Endodermal cell (in vitro differentiated cells): ENCODE measurements at regions not wholly inside any gene's neighbourhood (a gene's known extent, or its start where the extent isn't known, plus 50 kb on each side); places are given as distances from the start of the nearest gene placed in this dataset.

Experiments used
- DNase-seq: peaks from one replicate; pipeline ENCODE4 v3.0.0-alpha.2; 2017
- H3K27ac ChIP-seq: 2 replicates; pipeline ENCODE4 v1.5.1; 2013; ENCODE audit warnings: mild to moderate bottlenecking, low read depth, low read length, moderate library complexity
- H3K27me3 ChIP-seq: 2 replicates; pipeline ENCODE4 v1.6.1; 2013; ENCODE audit warnings: mild to moderate bottlenecking, low read length, moderate library complexity; ENCODE audit not compliant: insufficient read depth, control insufficient read depth, poor library complexity, severe bottlenecking
- H3K36me3 ChIP-seq: 2 replicates; pipeline ENCODE4 v1.7.0; 2013; ENCODE audit warnings: mild to moderate bottlenecking, low read length, moderate library complexity; ENCODE audit not compliant: control insufficient read depth, insufficient read depth
- H3K4me1 ChIP-seq: one replicate; pipeline ENCODE4 v1.7.0; 2013; ENCODE audit warnings: low read length; ENCODE audit not compliant: control insufficient read depth, insufficient read depth
- H3K4me3 ChIP-seq: 2 replicates; pipeline ENCODE4 v1.5.1; 2013; ENCODE audit warnings: mild to moderate bottlenecking, low read length, moderate library complexity
- H3K9ac ChIP-seq: 2 replicates; pipeline ENCODE4 v1.6.1; 2013; ENCODE audit warnings: mild to moderate bottlenecking, low read length, moderate library complexity; ENCODE audit not compliant: poor library complexity, severe bottlenecking; ENCODE audit errors: extremely low read depth
- H3K9me3 ChIP-seq: 2 replicates; pipeline ENCODE4 v1.6.1; 2013; ENCODE audit warnings: mild to moderate bottlenecking, low read length, moderate library complexity; ENCODE audit not compliant: control insufficient read depth
- H3K27ac Mint-ChIP-seq: 2 replicates; pipeline ENCODE4 v1.8.0; 2020; ENCODE audit warnings: mixed read lengths
- H3K27me3 Mint-ChIP-seq: 2 replicates; pipeline ENCODE4 v1.8.0; 2021; ENCODE audit warnings: mild to moderate bottlenecking, mixed read lengths; ENCODE audit not compliant: insufficient read depth
- H3K36me3 Mint-ChIP-seq: 2 replicates; pipeline ENCODE4 v1.8.0; 2020; ENCODE audit warnings: low read depth, mixed read lengths
- H3K4me1 Mint-ChIP-seq: 2 replicates; pipeline ENCODE4 v1.8.0; 2020; ENCODE audit warnings: mixed read lengths
- H3K4me3 Mint-ChIP-seq: 2 replicates; pipeline ENCODE4 v1.8.0; 2020; ENCODE audit warnings: mild to moderate bottlenecking, moderate library complexity, mixed read lengths
- H3K9me3 Mint-ChIP-seq: 2 replicates; pipeline ENCODE4 v1.8.0; 2020; ENCODE audit warnings: mild to moderate bottlenecking, mixed read lengths
- WGBS, 2 experiments: methylation state at CpG; one replicate each; pipeline versions ENCODE4 v1.1.5 to v1.1.7; 2013; ENCODE audit warnings: missing lambda C conversion rate in 2 of 2, mixed read lengths in 1 of 2; ENCODE audit not compliant: insufficient coverage in 1 of 2, insufficient read length in 1 of 2; 5-methylcytosine and 5-hydroxymethylcytosine counted together
- TF ChIP-seq, protein P1 (sequence below): fragments of 200-600 bp; sonication (generic); conservative IDR thresholded peaks from 2 replicates; pipeline ENCODE4 v1.5.0; 2021; ENCODE audit warnings: antibody characterized with exemption, mild to moderate bottlenecking

- Histone ChIP-seq H3K4me1 (no peaks in the 10 kb centered on the region), H3K36me3 (no peaks in the 10 kb centered on the region), H3K4me3 (no peak overlapping the region), H3K9ac (no peak overlapping the region), H3K9me3 (no peaks in the 10 kb centered on the region), H3K27ac (no peak overlapping the region), H3K27me3 (no peaks in the 10 kb centered on the region)
- H3K36me3 Mint-ChIP-seq: no peaks in the 10 kb centered on the region
- no peak for DNase-seq
- no peaks in the 10 kb centered on the region for H3K27me3 Mint-ChIP-seq
- no peak overlapping the region for H3K27ac Mint-ChIP-seq
- no peak overlapping the region for H3K4me3 Mint-ChIP-seq
- no peaks in the 10 kb centered on the region for H3K4me1 Mint-ChIP-seq
- H3K9me3 Mint-ChIP-seq: no peaks in the 10 kb centered on the region
- TF ChIP-seq, protein P1, sequence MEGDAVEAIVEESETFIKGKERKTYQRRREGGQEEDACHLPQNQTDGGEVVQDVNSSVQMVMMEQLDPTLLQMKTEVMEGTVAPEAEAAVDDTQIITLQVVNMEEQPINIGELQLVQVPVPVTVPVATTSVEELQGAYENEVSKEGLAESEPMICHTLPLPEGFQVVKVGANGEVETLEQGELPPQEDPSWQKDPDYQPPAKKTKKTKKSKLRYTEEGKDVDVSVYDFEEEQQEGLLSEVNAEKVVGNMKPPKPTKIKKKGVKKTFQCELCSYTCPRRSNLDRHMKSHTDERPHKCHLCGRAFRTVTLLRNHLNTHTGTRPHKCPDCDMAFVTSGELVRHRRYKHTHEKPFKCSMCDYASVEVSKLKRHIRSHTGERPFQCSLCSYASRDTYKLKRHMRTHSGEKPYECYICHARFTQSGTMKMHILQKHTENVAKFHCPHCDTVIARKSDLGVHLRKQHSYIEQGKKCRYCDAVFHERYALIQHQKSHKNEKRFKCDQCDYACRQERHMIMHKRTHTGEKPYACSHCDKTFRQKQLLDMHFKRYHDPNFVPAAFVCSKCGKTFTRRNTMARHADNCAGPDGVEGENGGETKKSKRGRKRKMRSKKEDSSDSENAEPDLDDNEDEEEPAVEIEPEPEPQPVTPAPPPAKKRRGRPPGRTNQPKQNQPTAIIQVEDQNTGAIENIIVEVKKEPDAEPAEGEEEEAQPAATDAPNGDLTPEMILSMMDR: no peak
- 88 to 91% methylated on average over 3 of the region's 3 CpGs for WGBS, 2 experiments
Measured at GRCh38 chr13:65725006-65725405, 1505.1 kb downstream of the PCDH9 start.

GRCh38 chr13:65724226-65724625 lies 1505.9 kb downstream of the PCDH9 start:
- H3K27me3 ChIP-seq: no peaks in the 10 kb centered on the region
- no peaks in the 10 kb centered on the region for H3K9me3 Mint-ChIP-seq
- H3K4me1 ChIP-seq: no peaks in the 10 kb centered on the region
- TF ChIP-seq, protein P1: no peak
- H3K4me1 Mint-ChIP-seq: no peaks in the 10 kb centered on the region
- H3K9ac ChIP-seq: no peak overlapping the region
- DNase-seq: no peak
- 82 to 84% methylated on average over 2 of the region's 4 CpGs for WGBS, 2 experiments
- no peak overlapping the region for H3K27ac ChIP-seq
- H3K4me3 Mint-ChIP-seq: no peak overlapping the region
- H3K36me3 Mint-ChIP-seq: no peaks in the 10 kb centered on the region
- no peak overlapping the region for H3K27ac Mint-ChIP-seq
- no peaks in the 10 kb centered on the region for H3K27me3 Mint-ChIP-seq
- H3K36me3 ChIP-seq: no peaks in the 10 kb centered on the region
- no peaks in the 10 kb centered on the region for H3K9me3 ChIP-seq
- H3K4me3 ChIP-seq: no peak overlapping the region

DNA sequence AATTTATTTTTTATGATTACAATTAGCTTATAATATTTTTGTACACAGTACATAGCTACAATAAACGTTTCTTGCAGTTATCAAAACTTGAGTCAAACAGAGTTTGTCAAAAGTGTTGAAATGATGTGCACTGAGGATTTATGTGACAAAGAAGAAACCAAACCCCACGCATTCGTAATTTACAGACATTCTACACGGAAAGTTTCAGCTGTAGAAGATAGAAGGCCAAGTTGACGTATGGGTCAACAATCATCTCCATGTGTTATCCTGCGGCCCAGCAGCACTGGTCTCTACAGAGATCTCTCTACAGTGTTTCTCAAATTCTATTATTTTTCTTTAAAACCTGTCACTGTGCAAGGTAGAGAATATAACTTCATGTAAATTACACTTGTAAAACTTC lies 1507.6 kb downstream of the PCDH9 start:
- Mint-ChIP-seq H3K9me3 (peaks cover 3% of the 10 kb centered on the region), H3K4me3 (no peak overlapping the region), H3K27me3 (no peaks in the 10 kb centered on the region), H3K36me3 (no peaks in the 10 kb centered on the region), H3K27ac (no peak overlapping the region), H3K4me1 (no peaks in the 10 kb centered on the region)
- DNase-seq: no peak
- Histone ChIP-seq H3K9me3 (no peaks in the 10 kb centered on the region), H3K9ac (no peak overlapping the region), H3K27ac (no peak overlapping the region), H3K4me3 (no peak overlapping the region), H3K36me3 (no peaks in the 10 kb centered on the region), H3K4me1 (no peaks in the 10 kb centered on the region), H3K27me3 (no peaks in the 10 kb centered on the region)
- WGBS, 2 experiments: 92 to 95% methylated on average over 5 to 6 of the region's 6 CpGs
- TF ChIP-seq, protein P1: no peak
